ENCODE measurements at regions not wholly inside any gene's neighbourhood (a gene's known extent, or its start where the extent isn't known, plus 50 kb on each side); places are given as distances from the start of the nearest gene placed in this dataset.

- no peak for DNase-seq (ENCODE audit: low spot score)
Measured at GRCh38 chr10:123454987-123455386, 211.2 kb upstream of the GPR26 start.

- no peak for DNase-seq (ENCODE audit: low spot score)
Measured at GRCh38 chr10:123455861-123456260, 210.3 kb upstream of the GPR26 start.

GRCh38 chr10:123458933-123459332, 207.2 kb upstream of the GPR26 start:
- DNase-seq (ENCODE audit: low spot score) = no peak

GRCh38 chr10:123459371-123460091, 206.6 kb upstream of the GPR26 start:
- no peak for DNase-seq (ENCODE audit: low spot score)

GRCh38 chr10:123462246-123462645, 203.9 kb upstream of the GPR26 start:
- DNase-seq (ENCODE audit: low spot score) = no peak

- no peak for DNase-seq (ENCODE audit: low spot score)
Measured at GRCh38 chr10:123462756-123463155, 203.4 kb upstream of the GPR26 start.

GRCh38 chr10:123463181-123463580, 203.0 kb upstream of the GPR26 start:
- DNase-seq (ENCODE audit: low spot score) = no peak

GRCh38 chr10:123463698-123464097, 202.5 kb upstream of the GPR26 start:
- DNase-seq (ENCODE audit: low spot score) = no peak

- no peak for DNase-seq (ENCODE audit: low spot score)
Measured at GRCh38 chr10:123464430-123465323, 201.5 kb upstream of the GPR26 start.

GRCh38 chr10:123470336-123470921, 195.7 kb upstream of the GPR26 start:
- no peak for DNase-seq (ENCODE audit: low spot score)

GRCh38 chr10:123471811-123472210, 194.3 kb upstream of the GPR26 start:
- no peak for DNase-seq (ENCODE audit: low spot score)

GRCh38 chr10:123472606-123473005, 193.5 kb upstream of the GPR26 start:
- DNase-seq (ENCODE audit: low spot score) = no peak

- no peak for DNase-seq (ENCODE audit: low spot score)
Measured at GRCh38 chr10:123474700-123475099, 191.5 kb upstream of the GPR26 start.

- DNase-seq (ENCODE audit: low spot score) = no peak
Measured at GRCh38 chr10:123475466-123475865, 190.7 kb upstream of the GPR26 start.

- DNase-seq (ENCODE audit: low spot score) = no peak
Measured at GRCh38 chr10:123478116-123478515, 188.0 kb upstream of the GPR26 start.

- no peak for DNase-seq (ENCODE audit: low spot score)
Measured at GRCh38 chr10:123479640-123480039, 186.5 kb upstream of the GPR26 start.

GRCh38 chr10:123480344-123480743, 185.8 kb upstream of the GPR26 start:
- no peak for DNase-seq (ENCODE audit: low spot score)

GRCh38 chr10:123480845-123481244, 185.3 kb upstream of the GPR26 start:
- no peak for DNase-seq (ENCODE audit: low spot score)

GRCh38 chr10:123484722-123485121, 181.4 kb upstream of the GPR26 start:
- no peak for DNase-seq (ENCODE audit: low spot score)

GRCh38 chr10:123485341-123485960, 180.7 kb upstream of the GPR26 start:
- DNase-seq (ENCODE audit: low spot score) = no peak

GRCh38 chr10:123488436-123488835, 177.7 kb upstream of the GPR26 start:
- no peak for DNase-seq (ENCODE audit: low spot score)

- no peak for DNase-seq (ENCODE audit: low spot score)
Measured at GRCh38 chr10:123491364-123491763, 174.8 kb upstream of the GPR26 start.
